ENCODE measurements at regions not wholly inside any gene's neighbourhood (a gene's known extent, or its start where the extent isn't known, plus 50 kb on each side); places are given as distances from the start of the nearest gene placed in this dataset.

DNA sequence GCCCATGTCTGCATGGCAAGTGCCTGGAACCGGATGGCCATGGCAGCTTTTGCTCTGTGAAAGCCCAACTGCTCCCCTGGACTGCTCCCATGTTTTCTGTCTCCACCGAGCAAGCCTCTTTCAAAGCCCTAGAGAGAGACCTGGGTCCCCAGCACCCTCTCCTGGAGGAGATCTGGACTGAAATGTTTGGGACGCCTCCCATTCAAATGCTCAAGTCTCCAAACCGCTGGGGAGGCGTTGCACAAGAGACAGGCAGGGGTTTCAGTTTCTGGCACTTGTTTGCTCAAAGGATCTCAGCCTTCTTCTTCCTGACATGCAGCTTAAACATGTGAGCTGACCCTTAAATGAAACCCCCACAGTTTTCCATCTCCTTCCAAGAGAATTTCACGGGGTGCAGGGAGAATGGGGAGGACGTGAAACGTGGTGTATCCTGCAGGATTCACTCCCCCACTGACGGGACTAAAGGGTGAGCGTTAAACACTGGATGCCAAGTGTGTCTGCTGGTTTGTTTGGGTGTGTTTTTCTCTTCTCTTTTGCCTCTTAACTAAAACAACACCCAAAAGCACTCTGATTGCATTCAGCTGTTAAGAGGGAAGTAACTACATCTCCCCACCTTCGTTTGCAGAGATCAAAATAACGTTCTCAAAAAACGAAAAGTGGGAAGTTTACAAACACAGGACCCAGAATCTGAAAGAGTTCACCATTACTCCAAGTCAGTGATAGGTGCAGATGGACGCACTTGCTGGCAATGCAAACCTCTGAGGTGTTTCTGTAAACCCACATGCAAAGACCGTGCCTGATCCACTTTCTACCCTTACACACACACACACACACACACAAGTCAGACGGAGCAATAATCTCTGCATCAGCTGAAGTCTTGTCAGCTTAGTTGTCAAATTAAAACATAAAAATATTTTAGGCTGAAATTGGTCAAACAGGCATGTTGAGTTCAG, 256.9 kb downstream of the C16orf95 start:
- no peak for DNase-seq

DNA sequence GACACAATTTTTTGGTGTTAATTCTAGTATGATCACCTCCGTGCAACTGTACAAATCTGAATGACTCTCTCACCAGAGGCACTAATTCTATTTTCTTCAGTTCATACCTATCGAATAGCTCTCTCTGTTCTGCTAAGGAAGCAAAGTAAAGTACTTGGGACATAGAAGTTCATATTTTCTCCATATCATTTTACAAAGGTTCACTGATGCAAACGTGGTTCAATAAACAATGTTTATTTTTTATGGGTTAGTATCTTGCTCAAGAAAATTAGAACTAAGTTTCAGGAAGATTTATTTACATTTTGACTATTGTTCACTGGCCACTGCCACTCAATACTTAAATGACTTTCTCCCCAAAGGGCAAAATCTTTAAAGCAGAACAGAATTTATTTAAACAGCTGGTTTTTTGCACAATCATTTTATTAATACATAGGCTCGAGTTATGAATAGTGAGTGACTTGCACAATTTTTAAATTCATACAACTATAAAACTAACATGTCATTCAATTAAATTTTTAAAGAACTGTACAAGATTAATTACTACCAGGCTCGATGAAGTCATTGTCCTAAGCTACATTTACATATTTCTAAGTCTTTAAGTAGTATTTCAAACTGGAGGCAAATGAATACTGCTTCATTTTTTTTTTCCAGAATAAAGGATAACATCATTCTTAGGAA, 255.8 kb downstream of the C16orf95 start:
- DNase-seq = no peak

DNA sequence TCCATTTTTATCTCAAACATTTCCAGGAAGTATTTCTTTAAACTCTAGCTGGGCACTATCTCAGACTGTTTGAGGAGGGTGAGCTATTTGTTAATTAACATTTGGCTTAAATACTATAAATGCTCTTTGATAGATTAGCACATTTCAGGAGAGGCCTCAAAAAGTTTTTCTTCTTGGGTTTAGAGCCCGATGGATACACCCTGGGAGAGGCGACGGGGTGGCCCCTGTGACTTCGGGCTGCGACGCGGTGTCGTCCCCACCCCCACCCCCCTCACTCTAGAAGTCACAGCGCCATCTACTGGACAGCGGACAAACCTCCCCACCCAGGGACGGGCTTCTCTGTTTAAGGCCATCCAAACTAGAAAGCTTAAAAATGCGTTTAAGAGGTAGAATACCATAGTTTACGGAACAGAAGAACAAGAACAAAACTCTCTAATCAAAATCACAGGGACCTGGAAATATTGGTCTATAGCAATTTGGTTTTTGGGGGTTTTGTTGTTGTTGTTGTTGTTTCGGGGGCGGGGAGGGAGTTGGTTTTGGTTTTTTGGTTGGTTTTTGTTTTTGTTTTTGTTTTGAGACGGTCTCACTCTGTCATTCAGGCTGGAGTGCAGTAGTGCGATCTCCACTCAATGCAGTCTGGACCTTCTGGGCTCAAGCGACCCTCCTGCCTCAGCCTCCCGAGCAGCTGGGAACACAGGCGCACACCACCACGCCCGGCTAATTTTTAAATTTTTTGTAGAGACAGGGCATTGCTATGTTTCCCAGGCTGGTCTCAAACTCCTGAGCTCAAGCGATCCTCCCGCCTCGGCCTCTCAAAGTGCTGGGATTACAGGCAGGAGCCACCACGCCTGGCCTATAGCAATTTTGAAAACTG, 254.4 kb downstream of the C16orf95 start:
- peak; percentile 26 for DNase-seq

DNA sequence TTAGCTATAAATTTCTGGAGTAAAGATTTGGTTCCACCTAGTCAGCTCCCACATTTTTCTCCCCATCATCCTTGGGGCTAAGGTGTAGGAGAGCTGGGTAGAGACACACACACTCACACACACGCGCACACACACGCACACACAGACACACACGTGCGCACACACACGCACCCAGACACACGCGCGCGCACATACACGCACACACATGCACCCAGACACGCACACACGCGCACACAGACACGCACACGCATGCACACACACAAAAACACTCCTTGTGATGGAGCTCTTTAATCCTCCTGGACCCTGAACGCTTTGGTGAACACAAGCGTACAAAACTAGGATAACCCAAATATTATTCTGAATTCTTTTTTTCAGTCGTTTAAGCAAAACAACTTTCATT, 253.6 kb downstream of the C16orf95 start:
- no peak for DNase-seq

DNA sequence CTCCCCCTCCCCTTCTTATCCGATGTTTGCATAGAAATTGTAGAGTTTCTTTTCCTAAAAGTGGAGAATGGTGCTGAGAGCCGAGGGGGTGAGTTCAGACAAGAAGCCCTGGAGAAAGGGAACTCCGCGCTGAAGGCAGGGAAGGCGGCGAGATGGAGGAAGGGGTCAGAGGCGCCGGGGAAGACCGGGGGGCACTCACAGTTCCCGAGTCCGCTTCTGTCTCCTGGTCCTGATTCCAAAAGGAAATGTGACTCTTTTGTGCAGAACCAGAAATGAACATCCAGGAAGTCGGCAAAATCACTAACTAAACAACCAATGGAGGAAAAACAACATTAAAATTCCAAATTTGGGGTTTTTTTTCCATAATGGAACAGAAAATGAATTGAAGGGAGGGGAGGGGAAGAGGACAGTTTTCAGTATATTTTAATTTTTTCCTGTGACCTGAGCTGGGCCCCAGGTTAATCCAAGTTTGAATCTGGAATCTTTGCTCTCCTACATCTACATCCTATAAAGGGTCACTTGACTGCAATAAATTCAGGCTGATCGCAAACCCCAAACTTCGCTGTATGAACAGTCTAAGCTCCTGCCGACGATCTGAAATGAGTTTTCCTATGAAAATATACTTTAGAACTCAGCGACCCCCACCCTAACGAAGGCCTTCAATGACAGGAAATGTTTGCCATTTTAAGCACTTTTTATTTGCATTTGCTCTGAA, 252.3 kb downstream of the C16orf95 start:
- no peak for DNase-seq

DNA sequence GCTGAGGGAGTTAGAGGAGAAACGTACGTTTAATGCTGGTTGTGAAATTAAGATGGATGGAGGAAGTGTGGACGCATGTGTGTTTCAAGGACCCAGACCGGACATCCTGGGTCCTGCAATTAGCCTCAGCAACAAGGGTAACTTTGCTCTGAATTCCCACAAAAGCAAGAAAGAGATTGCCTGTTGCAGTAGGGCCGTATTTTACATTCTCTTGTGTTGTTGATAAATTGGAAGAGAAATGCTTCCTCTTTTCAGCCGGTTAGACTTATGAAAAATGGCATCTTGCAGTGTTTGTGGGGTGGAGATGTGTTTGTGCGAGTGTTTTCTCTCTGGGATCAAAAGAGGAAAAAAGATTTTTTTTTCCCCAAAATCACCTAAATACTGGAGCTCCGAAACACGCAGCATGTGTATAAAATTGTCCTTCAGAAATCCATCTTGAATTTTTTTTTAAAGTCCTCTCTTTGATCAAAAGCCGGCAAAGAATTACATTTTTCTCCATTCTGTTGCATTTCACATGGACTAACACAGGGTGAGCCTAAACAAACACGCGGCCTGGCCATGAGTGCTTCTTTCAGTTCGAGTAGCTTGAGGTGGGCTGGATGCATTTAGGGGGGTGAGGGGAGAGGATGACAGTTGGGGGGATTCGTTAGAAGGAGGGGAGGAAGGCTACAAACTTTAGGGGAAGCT, 251.6 kb downstream of the C16orf95 start:
- DNase-seq = no peak

DNA sequence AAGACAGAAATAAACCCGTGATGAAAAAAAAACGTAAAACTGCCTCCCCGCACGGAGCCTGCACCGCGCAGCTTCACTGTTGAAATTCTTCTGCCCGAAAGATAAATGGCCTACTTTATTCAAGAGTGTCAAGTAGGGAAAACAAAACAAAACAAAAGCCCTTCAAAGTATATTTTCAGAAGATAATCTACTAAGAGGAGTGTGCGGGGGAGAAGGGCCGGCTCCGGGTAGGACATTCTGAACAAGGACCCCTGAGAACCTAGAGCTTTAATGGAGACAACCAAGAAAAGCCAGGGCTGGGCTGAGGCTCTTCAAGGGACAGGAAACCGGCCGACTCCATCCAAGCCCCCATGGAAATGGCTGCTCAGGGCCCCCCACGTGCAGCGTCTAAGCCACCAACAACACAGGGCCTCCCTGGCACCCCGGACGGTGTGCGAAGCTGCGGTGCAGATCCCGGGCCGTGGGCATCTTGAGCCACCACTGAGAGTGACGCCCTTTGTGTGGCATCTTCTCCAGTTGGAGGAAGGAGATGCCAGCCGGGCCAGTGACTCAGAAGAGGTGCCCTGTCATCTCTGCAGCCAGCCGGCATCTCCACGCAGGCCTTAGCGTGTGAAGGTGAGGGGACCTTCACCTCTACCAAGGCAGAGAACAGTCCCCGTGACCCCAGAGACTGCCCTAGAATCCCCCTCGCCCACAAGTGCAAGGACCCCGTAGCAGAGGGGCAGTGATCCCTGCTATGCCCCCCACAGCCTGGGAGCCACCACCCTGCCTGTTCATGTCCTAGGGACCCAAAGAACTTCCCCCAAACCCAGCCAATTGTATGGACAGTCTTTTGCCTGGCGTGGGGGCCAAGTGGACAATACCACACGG, 250.8 kb downstream of the C16orf95 start:
- no peak for DNase-seq

DNA sequence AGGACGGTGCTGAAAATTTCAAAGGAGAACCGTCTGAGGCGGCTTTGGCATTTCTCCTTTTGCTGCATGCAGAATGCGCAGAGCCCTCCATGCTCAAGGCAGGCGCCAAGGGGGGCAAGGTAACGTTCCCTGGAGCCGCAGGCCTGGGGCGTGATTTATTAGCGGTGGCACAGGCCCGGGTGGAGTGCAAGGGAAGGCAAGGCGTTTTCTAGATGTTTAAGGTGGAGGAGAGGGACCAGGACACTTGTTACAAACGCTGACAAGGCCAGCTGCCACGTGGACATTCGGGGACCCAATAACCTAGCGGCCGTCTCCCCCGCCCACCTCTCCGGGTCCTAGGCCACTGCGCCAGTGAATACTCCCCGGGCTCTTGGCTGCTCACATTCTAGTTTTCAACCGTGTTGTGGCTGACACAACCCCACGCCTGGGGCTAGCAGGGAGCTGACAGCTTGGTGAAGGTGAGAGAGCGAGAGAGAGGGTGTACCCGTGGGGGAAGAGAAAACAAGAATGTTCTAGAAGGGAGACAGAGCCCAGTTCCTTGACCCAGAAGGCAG, 250.1 kb downstream of the C16orf95 start:
- DNase-seq = no peak

DNA sequence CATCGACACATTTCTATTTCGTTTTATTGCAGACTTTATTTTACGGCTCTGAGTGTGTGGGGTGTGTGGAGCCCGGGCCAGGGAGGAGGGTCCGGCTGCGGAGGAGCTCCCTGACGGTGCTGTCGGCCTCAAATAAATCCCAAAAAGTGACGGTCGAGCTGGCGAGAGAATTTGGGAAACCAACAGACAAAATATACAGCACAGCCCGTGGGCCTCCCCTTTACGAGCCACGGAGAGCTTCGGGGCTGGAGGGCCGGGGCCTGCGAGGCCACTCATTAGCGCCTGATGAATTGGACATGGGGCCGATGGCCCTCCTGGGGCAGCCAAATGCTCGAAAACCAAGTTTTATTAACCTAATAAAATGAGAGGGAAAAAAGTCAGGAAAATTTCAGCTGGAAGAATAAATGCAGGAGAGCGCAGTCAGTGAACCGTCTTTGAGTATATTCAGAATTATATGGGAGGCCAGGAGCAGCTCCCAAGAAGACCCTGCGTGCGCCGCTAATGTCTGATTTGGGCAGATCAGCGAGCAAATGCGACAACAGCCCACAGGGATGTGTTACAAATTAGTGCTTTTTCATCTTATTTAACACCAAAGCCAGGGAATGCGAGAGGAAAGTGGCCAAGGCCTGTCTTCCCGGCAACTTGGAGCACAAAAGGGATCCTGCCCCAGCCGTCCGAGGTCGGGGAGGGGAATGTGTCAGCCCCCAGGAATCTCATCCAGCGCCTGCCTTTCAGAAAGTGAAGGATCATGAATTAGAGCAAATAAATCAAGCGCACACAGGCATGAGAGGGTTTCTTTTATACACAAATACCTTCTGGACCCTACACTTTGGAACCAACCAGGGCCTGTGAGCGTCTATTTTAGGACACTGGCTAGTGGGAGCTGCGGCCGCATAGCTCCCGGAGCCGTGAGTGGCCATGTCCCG, 249.1 kb downstream of the C16orf95 start:
- DNase-seq = no peak

DNA sequence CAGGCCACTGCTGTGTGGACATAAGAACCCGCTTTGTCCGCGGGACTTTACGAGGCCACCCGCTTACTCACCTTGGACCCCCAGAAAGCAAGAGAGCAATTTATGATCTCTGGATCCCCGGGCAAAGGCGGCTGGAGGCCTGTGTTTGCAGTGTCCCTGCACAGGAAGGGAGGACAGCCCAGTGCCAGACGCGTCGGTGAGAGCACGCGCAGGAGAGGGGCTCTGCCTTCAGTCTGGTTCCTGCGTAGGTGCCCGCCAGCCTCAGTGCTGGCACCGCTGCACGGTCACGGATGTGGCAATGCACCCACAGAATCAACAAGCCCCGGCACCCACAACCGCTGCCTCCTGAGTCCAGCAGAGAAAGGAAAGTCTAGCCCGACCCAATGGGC, 248.4 kb downstream of the C16orf95 start:
- no peak for DNase-seq

DNA sequence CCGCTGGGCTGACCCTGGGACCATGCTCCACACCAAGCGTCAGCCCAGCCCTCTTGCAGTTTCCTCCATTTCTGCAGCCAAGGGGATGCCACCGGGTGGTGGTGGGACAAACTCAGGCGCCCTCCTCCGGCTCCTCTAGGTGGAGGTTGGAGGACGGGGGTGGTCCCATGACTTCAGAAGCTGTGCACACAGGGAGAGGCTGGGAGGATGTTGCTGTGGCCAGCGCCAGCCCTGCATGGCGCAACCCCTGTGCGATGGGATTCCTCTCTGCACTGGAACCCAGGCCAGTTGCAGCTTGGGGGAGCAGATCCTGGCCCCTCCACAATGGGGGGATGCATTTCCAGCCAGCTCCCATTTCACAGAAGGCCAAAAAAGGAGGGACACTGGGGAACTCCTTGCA, 246.5 kb downstream of the C16orf95 start:
- no peak for DNase-seq

DNA sequence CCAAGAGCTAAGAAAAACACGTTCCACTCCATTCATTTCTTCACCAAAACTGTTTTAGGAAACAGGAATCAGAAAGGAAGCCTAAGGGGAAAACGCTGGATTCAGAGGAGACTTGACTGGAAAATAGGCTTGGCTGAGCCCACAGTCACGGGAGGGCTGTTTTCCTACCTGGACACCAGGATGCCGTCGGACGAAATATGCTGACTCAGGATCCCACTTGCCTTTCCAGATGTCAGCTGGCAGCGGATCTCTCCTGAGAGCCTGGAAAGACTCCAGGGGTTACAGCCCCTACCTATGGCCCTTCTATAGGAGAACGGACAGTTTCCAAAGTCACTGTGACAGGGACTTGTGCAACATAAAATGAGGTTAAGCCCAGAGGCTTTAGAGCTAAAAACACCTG, 245.1 kb downstream of the C16orf95 start:
- DNase-seq = no peak

DNA sequence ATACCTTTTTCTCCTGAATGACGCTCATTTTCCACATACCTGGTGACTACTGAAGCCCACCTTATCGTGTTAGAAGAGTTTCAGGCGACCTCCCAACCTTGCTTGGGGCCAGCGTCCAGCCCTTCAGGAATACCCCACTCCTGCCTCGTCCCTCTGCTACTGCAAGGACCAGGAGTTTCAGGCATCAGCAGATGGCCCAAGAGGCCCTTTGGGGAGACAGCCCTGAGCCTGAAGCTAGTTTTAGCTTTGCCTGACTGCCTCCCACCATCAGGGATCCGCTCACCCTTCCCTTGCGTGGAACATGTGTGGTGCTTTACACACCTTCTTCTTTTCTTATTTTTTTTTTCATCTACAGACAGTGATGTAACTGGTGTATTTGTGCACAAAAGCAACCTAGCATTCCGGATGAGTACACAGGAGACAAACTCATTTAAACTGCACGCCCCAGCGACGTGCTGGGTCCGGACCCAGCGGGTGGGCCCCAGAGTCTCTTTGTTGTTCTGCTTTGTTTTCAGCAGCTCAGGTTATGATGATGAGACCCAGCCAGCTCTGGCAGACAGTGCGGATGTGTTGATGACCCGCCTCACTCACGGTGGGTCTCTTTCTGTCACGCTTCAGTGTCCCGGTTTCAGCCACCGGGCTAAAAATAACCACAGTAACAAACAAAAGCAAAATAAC, 242.4 kb downstream of the C16orf95 start:
- DNase-seq = no peak

DNA sequence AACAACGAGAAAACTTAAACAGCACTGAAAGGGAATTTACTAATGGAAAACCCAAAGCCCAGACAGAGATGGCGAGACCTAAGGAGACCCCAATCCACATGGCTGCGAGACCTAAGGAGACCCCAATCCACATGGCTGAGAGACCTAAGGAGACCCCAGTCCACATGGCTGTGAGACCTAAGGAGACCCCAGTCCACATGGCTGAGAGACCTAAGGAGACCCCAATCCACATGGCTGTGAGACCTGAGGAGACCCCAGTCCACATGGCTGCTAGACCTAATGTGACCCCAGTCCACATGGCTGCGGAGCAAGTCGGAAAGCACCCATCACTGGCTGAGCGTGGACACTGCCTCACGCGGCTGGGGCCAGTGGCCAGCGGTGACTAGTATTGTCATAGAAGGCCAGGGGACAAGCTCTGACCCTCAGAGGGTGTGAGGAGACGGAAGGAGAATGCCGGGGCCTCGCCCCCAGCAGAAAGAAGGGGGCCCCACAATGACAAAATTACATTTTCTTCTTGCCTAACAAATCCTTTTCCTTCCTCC, 241.8 kb downstream of the C16orf95 start:
- DNase-seq = no peak

DNA sequence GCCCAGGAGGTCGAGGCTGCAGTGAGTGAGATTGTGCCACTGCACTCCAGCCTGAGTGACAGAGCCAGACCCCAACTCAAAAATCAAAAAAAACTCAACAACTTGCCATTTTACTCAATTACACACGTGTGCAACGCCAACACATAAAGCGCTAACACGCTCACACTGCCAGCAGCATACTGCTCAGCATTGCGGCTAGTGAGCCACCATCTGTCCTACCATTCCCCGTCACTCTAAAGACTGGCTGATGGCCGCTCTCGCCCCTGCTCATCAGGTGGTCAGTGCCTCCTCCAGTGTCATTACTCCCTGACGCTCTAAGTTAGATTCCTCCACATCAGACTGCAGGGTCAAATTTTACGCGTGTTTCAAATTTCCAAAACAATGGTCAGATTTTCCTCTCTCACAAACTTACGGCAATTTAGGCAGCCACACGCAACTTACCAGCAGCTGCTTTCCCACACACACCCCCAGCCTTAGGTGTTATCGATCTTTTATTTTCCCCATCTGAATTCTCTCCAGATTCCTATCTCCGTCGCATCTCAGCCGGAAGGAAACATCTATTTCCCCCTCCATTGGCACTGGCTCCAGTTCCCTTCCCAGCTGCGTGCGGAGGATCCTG, 240.8 kb downstream of the C16orf95 start:
- DNase-seq = no peak

DNA sequence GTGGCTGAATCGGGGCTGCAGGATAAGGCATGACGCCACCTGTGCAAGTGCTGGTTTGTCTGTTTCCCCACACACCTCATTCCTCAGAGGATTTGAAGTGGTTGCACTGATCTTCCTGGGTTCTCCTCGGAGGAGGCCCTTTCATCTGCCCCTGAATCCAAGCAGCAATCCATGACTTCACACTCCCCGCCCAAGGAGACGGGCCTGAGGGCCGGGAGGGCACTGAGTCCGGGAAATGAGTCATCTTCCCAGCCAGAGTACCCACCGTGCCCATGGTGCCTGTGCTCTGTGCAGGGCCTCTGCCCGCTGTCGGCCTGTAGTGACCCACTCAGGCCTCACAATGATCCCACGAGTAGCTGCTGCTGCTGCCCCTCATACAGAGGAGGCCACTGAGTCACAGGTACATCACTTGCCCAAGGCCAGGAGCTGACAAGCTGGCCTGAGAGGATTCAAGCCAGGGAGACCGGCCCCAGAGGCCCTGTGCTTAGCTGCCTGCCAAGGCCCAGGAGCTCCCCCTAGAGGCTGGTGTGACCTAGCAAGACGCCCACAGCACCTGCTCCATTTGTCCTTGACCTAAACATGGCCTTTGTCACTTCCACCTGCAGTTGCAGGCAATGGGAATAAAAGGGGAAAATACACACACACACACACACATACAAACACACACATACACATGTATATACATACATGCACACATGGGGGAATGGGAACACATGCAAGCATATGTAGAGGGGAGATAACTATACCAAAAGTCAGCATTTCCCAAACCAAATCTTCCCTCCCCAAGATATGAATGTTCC, 240.0 kb downstream of the C16orf95 start:
- DNase-seq = no peak

DNA sequence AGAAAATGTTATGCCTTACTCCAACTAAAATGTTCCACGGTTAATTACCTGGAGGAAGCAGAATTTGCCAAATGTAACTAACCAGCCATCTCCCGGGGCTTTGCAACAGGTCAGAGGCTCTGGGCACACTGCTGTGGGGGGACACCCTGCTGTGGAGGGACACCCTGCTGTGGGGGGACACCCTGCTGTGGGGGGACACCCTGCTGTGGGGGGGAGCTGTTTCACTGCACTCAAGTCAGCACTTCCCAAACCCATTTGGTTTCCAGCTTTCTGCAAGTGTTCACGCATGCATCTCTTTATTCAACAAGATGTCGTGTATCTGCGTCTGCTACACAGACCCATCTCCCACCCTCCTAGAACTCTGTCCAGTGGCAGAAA, 239.5 kb downstream of the C16orf95 start:
- no peak for DNase-seq
